HG02610 (cell line): ENCODE measurements at regions not wholly inside any gene's neighbourhood (a gene's known extent, or its start where the extent isn't known, plus 50 kb on each side); places are given as distances from the start of the nearest gene placed in this dataset.
"Not testable (repeated sequence)": the region's sequence is repeated elsewhere in the genome, so short reads cannot be mapped to it uniquely, and the experiment has no call there.

Experiments used
- ATAC-seq: cut with Tn5 transposase; IDR thresholded peaks from one replicate; pipeline ENCODE4 v1.9.1; 2021; ENCODE audit warnings: mild to moderate bottlenecking, moderate library complexity; ENCODE audit not compliant: unreplicated experiment

DNA sequence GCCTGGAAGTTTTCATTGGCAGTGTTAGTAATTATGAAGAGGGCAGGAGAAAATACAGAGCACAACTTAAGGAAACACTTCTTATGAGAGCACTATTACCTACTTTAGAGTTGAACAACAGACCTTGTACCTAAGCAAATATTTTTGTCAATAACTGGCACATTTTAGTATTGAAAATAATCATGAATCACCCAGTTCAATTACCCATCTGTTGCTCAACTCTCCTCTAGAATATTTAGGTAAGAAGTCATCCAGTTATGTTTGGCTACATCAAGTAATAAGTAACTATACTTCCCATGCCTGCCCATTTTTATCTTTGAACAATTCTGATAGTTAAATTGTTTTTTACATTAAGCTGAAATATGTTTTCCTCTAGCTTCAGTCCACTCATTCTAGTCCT, 893.4 kb downstream of the DIAPH3 start:
- ATAC-seq: no peak

DNA sequence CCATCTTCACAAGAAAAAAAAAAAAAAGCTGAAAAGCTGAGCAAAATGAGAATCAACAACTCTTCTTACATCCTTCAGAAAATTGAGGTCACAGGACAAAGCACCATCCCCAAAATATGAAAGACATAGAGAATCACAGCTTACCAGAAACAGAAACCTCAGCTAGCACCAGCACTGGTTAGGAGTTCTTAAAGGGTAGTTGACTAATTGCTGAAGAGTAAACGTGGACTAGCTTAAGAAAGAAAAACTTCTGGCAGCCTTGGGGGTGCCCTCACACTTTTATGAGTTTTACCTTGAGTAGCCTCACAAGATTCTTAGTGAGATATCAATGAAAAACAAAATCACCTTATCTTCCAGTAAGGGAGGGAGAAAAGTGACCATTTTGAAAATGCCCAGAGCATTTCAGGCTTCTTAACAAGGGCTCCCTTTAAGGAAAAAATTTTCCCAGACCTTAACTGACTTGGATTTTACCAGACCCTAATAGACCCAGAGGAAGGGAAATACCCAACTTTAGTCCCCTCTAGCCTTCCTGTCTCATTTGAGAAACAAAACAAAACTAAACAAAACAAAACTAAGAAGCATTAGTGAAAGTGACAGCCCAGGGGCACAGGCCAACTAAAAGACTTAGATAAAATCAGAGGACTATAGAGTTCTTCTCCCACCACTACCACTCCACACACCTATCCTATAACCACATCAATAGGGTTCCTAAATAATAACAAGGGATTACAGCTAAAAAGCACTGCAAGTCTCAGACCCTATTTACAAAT, 888.6 kb downstream of the DIAPH3 start:
- peak; percentile 72 for ATAC-seq

DNA sequence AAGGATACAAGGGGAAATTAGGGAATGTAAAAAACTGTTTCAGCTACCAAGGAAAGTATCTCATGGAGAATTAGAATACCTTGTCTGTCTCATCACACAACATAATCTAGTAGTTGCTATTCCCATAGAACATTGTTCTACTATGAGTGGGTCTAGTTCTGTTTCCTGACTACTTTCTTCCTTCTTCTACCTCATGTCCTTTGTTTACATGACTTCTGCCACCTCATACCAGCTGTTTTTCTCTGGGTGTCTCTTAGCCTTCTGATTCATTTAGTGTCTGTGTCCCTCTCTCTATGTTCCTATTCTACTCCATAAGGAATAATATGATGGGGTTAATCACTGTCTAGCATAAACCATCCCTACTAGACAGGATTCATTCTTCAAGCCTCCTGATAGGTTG, 887.3 kb downstream of the DIAPH3 start:
- no peak for ATAC-seq

DNA sequence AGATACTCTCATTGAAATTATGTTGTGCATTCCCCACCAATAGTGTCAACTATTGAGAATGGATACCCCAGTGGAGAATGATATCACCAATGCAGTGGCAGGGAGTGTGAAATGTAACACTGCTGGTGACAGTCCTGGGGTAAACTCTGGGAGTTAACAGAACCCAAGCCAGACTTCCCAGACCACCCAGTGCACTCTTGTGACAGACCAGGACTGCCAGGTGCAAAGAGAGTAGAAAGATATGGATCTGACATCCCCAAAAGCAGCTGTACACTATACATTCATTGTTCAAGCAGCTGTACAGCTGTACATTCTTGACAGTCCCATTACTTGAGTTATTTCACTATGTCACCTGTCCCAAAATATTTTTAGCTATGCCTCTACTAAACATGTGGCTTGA, 886.6 kb downstream of the DIAPH3 start:
- no peak for ATAC-seq

DNA sequence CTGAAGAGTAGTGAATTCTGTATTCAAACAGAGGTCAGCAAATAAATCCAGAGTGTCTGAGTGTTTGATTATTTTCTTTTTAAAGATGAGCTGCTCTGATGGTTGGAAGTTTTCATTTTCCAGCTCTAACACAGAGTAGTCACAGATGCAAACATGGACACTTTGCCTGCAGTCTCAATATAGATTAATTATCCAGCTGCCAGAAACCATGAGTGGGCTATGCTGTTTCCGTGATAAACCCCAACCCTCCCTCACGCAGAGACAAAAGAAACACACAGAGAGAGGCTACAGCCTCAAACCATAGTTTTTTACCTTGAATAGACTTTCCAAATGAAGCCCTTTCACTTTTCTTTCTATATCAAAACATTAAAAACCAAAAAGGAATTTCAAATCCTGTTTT, 884.7 kb downstream of the DIAPH3 start:
- no peak for ATAC-seq

DNA sequence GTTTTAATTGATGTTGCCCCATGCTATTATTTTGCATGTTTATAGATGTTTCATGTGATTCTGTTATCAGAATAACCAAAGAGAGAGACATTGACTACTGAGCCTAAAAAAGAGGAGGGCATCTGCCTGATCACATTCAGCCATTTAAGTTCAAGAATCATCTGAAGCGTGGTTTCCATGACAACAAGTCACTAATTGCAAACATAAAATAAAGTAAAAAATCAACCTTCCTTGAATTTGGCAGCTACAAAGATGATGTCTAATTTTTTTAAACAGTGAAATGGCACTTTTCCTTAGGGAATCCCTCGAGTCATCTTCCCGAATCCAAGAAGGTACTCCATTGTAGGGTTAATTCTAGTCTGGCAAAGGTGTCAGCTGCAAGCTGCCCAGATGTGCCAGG, 884.2 kb downstream of the DIAPH3 start:
- no peak for ATAC-seq

DNA sequence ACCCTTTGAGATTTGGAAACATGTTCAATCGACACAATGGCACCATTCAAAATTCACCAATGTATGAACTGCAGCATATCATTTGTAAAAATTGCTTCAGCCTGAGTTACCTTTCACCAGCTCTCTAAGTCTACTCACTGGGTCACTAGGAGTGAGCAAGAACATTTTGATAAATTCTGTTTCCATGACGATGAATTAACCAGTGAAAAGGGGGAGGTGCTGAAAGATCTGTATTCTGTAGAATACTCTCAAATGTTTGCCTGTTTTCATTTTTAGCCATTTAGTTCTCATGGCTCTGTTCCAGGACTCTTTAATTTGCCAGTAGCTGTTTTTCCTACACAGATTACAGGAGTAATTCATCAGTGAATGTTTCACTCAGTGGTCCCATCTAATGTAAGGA, 883.4 kb downstream of the DIAPH3 start:
- ATAC-seq: no peak

- no peak for ATAC-seq
These were observed 882.3 kb downstream of the DIAPH3 start for GRCh38 chr13:59281453-59281852.

DNA sequence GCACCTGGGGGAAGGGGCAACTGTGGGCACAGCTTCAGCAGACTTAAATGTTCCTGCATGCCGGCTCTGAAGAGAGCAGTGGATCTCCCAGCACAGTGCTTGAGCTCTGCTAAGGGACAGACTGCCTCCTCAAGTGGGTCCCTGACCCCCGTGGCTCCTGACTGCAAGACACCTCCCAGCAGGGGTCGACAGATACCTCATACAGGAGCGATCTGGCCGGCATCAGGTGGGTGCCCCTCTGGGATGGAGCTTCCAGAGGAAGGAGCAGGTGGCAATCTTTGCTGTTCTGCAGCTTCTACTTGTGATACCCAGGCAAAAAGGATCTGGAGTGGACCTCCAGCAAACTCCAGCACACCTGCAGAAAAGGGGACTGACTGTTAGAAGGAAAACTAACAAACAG, 871.5 kb downstream of the DIAPH3 start:
- ATAC-seq: not testable (repeated sequence)

GRCh38 chr13:59299584-59299983, 864.1 kb downstream of the DIAPH3 start:
- no peak for ATAC-seq

- ATAC-seq: no peak
These were observed 863.2 kb downstream of the DIAPH3 start for GRCh38 chr13:59300355-59301173.

GRCh38 chr13:59301174-59301567, 862.6 kb downstream of the DIAPH3 start:
- no peak for ATAC-seq

- no peak for ATAC-seq
These were observed 860.3 kb downstream of the DIAPH3 start for GRCh38 chr13:59303433-59303832.

GRCh38 chr13:59304596-59304995, 859.1 kb downstream of the DIAPH3 start:
- ATAC-seq: no peak

- no peak for ATAC-seq
These were observed 857.8 kb downstream of the DIAPH3 start for GRCh38 chr13:59305896-59306295.

- no peak for ATAC-seq
These were observed 851.0 kb downstream of the DIAPH3 start for GRCh38 chr13:59312776-59313175.

DNA sequence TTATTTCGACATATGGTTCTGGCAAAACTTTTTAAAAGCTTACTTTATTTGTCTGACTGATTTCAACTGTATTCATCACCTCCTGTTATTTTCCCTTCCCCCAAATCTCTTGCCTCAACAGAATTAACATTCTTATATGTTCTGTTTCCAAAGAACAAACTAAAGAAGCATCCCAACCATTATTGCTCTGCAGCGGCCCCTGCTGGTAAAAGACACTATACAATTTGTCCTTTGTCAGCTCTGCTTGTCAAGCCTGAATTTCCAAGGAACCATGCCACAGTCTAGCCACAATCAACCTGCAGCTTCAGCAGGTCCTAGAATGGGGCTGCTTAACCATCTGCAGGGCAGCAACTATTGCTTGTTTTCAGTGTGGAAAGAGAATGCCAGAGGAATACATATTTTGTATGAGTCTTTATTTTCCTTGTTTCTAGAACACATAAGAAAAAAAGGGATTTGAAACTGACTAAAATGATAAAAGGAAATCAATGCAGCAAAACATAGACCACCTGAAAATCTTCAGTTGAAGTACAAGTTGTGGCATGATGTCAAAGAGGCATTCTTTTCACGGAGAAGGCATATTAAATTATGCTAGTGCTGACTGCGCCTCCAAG, 845.3 kb downstream of the DIAPH3 start:
- peak; percentile 83 for ATAC-seq

- ATAC-seq: no peak
These were observed 844.5 kb downstream of the DIAPH3 start for GRCh38 chr13:59319276-59319675.

DNA sequence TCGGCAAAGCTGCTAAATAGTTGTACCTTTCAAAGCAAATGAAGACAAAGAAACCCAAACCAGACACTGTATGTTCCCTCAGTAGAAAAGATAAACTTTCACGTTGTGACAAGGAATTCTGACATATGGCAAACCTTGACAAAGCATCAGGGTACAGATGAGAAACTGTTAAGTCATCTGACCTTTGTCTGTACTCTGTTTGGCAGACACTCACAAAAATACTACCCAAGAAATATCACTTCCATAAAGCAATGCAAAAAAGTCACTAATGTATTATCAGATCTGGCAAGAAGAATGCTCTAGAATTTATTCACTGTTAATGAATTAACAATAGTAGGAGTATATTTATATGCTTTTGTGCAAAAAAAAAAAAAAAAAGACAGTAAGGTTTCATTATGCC, 843.7 kb downstream of the DIAPH3 start:
- ATAC-seq: no peak

DNA sequence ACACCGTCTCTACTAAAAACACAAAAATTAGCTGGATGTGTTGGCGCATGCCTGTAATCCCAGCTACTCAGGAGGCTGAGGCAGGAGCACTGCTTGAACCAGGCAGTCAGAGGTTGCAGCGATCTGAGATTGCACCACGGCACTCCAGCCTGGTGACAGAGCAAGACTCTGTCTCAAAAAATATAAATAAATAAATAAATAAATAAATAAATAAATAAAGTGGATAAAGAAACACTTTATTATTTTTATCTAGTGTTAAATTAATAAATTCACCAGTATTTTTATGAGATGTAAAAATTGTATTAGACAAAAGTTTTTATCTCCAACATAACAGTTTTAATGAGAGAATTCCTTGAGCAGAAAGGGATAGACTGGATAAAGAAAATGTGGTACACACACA, 839.3 kb downstream of the DIAPH3 start:
- ATAC-seq: not testable (repeated sequence)

DNA sequence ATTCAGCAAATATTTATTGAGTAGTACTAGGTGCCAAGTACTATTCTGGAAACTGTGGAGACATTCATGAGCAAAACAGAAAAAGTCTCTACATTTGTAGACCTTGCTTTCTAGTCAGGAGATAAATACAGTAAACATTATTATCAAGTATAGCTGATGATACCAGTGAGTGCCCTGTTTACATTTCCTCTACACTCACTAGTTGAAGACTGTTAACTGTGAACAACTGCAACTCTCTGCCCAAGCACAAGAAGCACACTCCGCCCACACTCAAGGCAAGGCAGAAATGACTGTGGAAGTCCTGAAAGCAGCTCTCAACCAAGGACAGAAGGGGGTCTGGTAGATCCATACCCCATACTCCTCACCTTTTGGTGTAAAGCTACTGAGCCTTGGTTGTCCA, 837.0 kb downstream of the DIAPH3 start:
- ATAC-seq: no peak

- ATAC-seq: no peak
These were observed 833.0 kb downstream of the DIAPH3 start for GRCh38 chr13:59330764-59331163.
